ENCODE measurements at regions not wholly inside any gene's neighbourhood (a gene's known extent, or its start where the extent isn't known, plus 50 kb on each side); places are given as distances from the start of the nearest gene placed in this dataset.
"Not testable (repeated sequence)": the region's sequence is repeated elsewhere in the genome, so short reads cannot be mapped to it uniquely, and the experiment has no call there.

- not testable (repeated sequence) for H4K20me1 ChIP-seq (ENCODE audit: insufficient read depth, low read length); H2AFZ ChIP-seq (ENCODE audit: low read length); H3K9me3 ChIP-seq (ENCODE audit: low read length); H3K27me3 ChIP-seq (ENCODE audit: insufficient read depth, low read length); H3K4me2 ChIP-seq (ENCODE audit: low read length); H3K9ac ChIP-seq (ENCODE audit: low read length); H3K79me2 ChIP-seq (ENCODE audit: insufficient read depth, low read length); H3K27ac ChIP-seq (ENCODE audit: low read depth, low read length, poor library complexity, severe bottlenecking); H3K9me2 ChIP-seq (ENCODE audit: low read depth, low read length); H3K4me1 ChIP-seq (ENCODE audit: insufficient read depth, low read length, severe bottlenecking); H3K36me3 ChIP-seq (ENCODE audit: insufficient read depth, low read length); H3F3A ChIP-seq (ENCODE audit: insufficient read depth, low read length); H3K4me3 ChIP-seq (ENCODE audit: low read depth, low read length, poor library complexity, severe bottlenecking)
Measured at GRCh38 chr7:149930374-149931068, 56.8 kb downstream of the ATP6V0E2 start.

- H2AFZ ChIP-seq (ENCODE audit: low read length); H3K9me2 ChIP-seq (ENCODE audit: low read depth, low read length); H3K27me3 ChIP-seq (ENCODE audit: insufficient read depth, low read length); H3K27ac ChIP-seq (ENCODE audit: low read depth, low read length, poor library complexity, severe bottlenecking); H3K9me3 ChIP-seq (ENCODE audit: low read length); H3K36me3 ChIP-seq (ENCODE audit: insufficient read depth, low read length); H3K79me2 ChIP-seq (ENCODE audit: insufficient read depth, low read length); H3F3A ChIP-seq (ENCODE audit: insufficient read depth, low read length); H3K9ac ChIP-seq (ENCODE audit: low read length); H4K20me1 ChIP-seq (ENCODE audit: insufficient read depth, low read length); H3K4me2 ChIP-seq (ENCODE audit: low read length); H3K4me1 ChIP-seq (ENCODE audit: insufficient read depth, low read length, severe bottlenecking); H3K4me3 ChIP-seq (ENCODE audit: low read depth, low read length, poor library complexity, severe bottlenecking): not testable (repeated sequence)
Measured at GRCh38 chr7:149933776-149934175, 60.0 kb downstream of the ATP6V0E2 start.

- not testable (repeated sequence) for H3F3A ChIP-seq (ENCODE audit: insufficient read depth, low read length); H4K20me1 ChIP-seq (ENCODE audit: insufficient read depth, low read length); H3K9me3 ChIP-seq (ENCODE audit: low read length); H3K36me3 ChIP-seq (ENCODE audit: insufficient read depth, low read length); H3K4me2 ChIP-seq (ENCODE audit: low read length); H3K27me3 ChIP-seq (ENCODE audit: insufficient read depth, low read length); H3K9ac ChIP-seq (ENCODE audit: low read length); H2AFZ ChIP-seq (ENCODE audit: low read length); H3K79me2 ChIP-seq (ENCODE audit: insufficient read depth, low read length); H3K9me2 ChIP-seq (ENCODE audit: low read depth, low read length); H3K4me1 ChIP-seq (ENCODE audit: insufficient read depth, low read length, severe bottlenecking); H3K27ac ChIP-seq (ENCODE audit: low read depth, low read length, poor library complexity, severe bottlenecking); H3K4me3 ChIP-seq (ENCODE audit: low read depth, low read length, poor library complexity, severe bottlenecking)
Measured at GRCh38 chr7:149947346-149947745, 73.6 kb downstream of the ATP6V0E2 start.

- not testable (repeated sequence) for H3K9ac ChIP-seq (ENCODE audit: low read length); H3K9me3 ChIP-seq (ENCODE audit: low read length); H3K79me2 ChIP-seq (ENCODE audit: insufficient read depth, low read length); H3K4me2 ChIP-seq (ENCODE audit: low read length); H3K4me1 ChIP-seq (ENCODE audit: insufficient read depth, low read length, severe bottlenecking); H3K27me3 ChIP-seq (ENCODE audit: insufficient read depth, low read length); H3K4me3 ChIP-seq (ENCODE audit: low read depth, low read length, poor library complexity, severe bottlenecking); H3K36me3 ChIP-seq (ENCODE audit: insufficient read depth, low read length); H4K20me1 ChIP-seq (ENCODE audit: insufficient read depth, low read length); H2AFZ ChIP-seq (ENCODE audit: low read length); H3K9me2 ChIP-seq (ENCODE audit: low read depth, low read length); H3K27ac ChIP-seq (ENCODE audit: low read depth, low read length, poor library complexity, severe bottlenecking); H3F3A ChIP-seq (ENCODE audit: insufficient read depth, low read length)
Measured at GRCh38 chr7:149948444-149948843, 74.7 kb downstream of the ATP6V0E2 start.

GRCh38 chr7:149949863-149950577, 76.3 kb downstream of the ATP6V0E2 start:
- H4K20me1 ChIP-seq (ENCODE audit: insufficient read depth, low read length); H3K4me2 ChIP-seq (ENCODE audit: low read length); H3K4me3 ChIP-seq (ENCODE audit: low read depth, low read length, poor library complexity, severe bottlenecking); H3K27me3 ChIP-seq (ENCODE audit: insufficient read depth, low read length); H3K9me2 ChIP-seq (ENCODE audit: low read depth, low read length); H3K79me2 ChIP-seq (ENCODE audit: insufficient read depth, low read length); H3K9me3 ChIP-seq (ENCODE audit: low read length); H3F3A ChIP-seq (ENCODE audit: insufficient read depth, low read length); H3K27ac ChIP-seq (ENCODE audit: low read depth, low read length, poor library complexity, severe bottlenecking); H3K9ac ChIP-seq (ENCODE audit: low read length); H2AFZ ChIP-seq (ENCODE audit: low read length); H3K36me3 ChIP-seq (ENCODE audit: insufficient read depth, low read length); H3K4me1 ChIP-seq (ENCODE audit: insufficient read depth, low read length, severe bottlenecking): not testable (repeated sequence)

GRCh38 chr7:149950578-149950924, 76.8 kb downstream of the ATP6V0E2 start:
- H3K4me2 ChIP-seq (ENCODE audit: low read length); H3F3A ChIP-seq (ENCODE audit: insufficient read depth, low read length); H3K4me1 ChIP-seq (ENCODE audit: insufficient read depth, low read length, severe bottlenecking); H3K79me2 ChIP-seq (ENCODE audit: insufficient read depth, low read length); H3K27ac ChIP-seq (ENCODE audit: low read depth, low read length, poor library complexity, severe bottlenecking); H2AFZ ChIP-seq (ENCODE audit: low read length); H4K20me1 ChIP-seq (ENCODE audit: insufficient read depth, low read length); H3K4me3 ChIP-seq (ENCODE audit: low read depth, low read length, poor library complexity, severe bottlenecking); H3K9me3 ChIP-seq (ENCODE audit: low read length); H3K27me3 ChIP-seq (ENCODE audit: insufficient read depth, low read length); H3K9me2 ChIP-seq (ENCODE audit: low read depth, low read length); H3K36me3 ChIP-seq (ENCODE audit: insufficient read depth, low read length); H3K9ac ChIP-seq (ENCODE audit: low read length): not testable (repeated sequence)

GRCh38 chr7:149951579-149951978, 77.8 kb downstream of the ATP6V0E2 start:
- H3K9ac ChIP-seq (ENCODE audit: low read length); H3K4me1 ChIP-seq (ENCODE audit: insufficient read depth, low read length, severe bottlenecking); H2AFZ ChIP-seq (ENCODE audit: low read length); H4K20me1 ChIP-seq (ENCODE audit: insufficient read depth, low read length); H3K27ac ChIP-seq (ENCODE audit: low read depth, low read length, poor library complexity, severe bottlenecking); H3K36me3 ChIP-seq (ENCODE audit: insufficient read depth, low read length); H3K9me2 ChIP-seq (ENCODE audit: low read depth, low read length); H3K27me3 ChIP-seq (ENCODE audit: insufficient read depth, low read length); H3K79me2 ChIP-seq (ENCODE audit: insufficient read depth, low read length); H3K4me3 ChIP-seq (ENCODE audit: low read depth, low read length, poor library complexity, severe bottlenecking); H3K9me3 ChIP-seq (ENCODE audit: low read length); H3K4me2 ChIP-seq (ENCODE audit: low read length); H3F3A ChIP-seq (ENCODE audit: insufficient read depth, low read length): not testable (repeated sequence)
